Upper lobe of right lung (tissue), 1 donor: ENCODE measurements at regions not wholly inside any gene's neighbourhood (a gene's known extent, or its start where the extent isn't known, plus 50 kb on each side); places are given as distances from the start of the nearest gene placed in this dataset.

Experiments used
- ATAC-seq: fragments of 200-7000 bp; cut with Tn5 transposase; one replicate; pipeline ENCODE4 v1.9.1; 2020; ENCODE audit warnings: mild to moderate bottlenecking, moderate library complexity
- DNase-seq: peaks from one replicate; pipeline ENCODE4 v3.0.0-alpha.2; 2020
- H3K27ac ChIP-seq: fragments of 200-600 bp; one replicate; pipeline ENCODE4 v1.8.0; 2022
- H3K27me3 ChIP-seq: fragments of 200-600 bp; one replicate; pipeline ENCODE4 v1.8.0; 2022; ENCODE audit warnings: mild to moderate bottlenecking
- H3K36me3 ChIP-seq: fragments of 200-600 bp; one replicate; pipeline ENCODE4 v1.8.0; 2022
- H3K4me1 ChIP-seq: fragments of 200-600 bp; one replicate; pipeline ENCODE4 v1.8.0; 2022
- H3K4me3 ChIP-seq: fragments of 200-600 bp; one replicate; pipeline ENCODE4 v1.8.0; 2022; ENCODE audit warnings: mild to moderate bottlenecking
- H3K9me3 ChIP-seq: fragments of 200-600 bp; one replicate; pipeline ENCODE4 v1.8.0; 2022
- CTCF ChIP-seq: fragments of 200-600 bp; IDR thresholded peaks from one replicate; pipeline ENCODE4 v1.8.0; 2022; ENCODE audit warnings: antibody characterized with exemption
- intact Hi-C: fragments of 100-400 bp; cut with DNase I; formaldehyde crosslinking; loops from one replicate; pipeline ENCODE4 v1.11.0; 2022
- donor health status: DM: no; HTN: yes; CAD: no; lungs with severe emphysema.

GRCh38 chr2:194564422-194564821, 1092.6 kb upstream of the SLC39A10 start:
- ATAC-seq (no peak), DNase-seq (no peak)
- no peak for TF ChIP-seq CTCF
- intact Hi-C loops: no loop called here
- H3K4me3 ChIP-seq: no peak overlapping the region
- H3K27ac ChIP-seq: no peak overlapping the region
- no peaks in the 10 kb centered on the region for H3K9me3 ChIP-seq
- no peaks in the 10 kb centered on the region for H3K27me3 ChIP-seq
- no peaks in the 10 kb centered on the region for H3K36me3 ChIP-seq
- H3K4me1 ChIP-seq: no peaks in the 10 kb centered on the region

- Histone ChIP-seq H3K36me3 (no peaks in the 10 kb centered on the region), H3K9me3 (no peaks in the 10 kb centered on the region), H3K4me1 (no peaks in the 10 kb centered on the region), H3K4me3 (no peak overlapping the region), H3K27ac (no peak overlapping the region), H3K27me3 (no peaks in the 10 kb centered on the region)
- intact Hi-C loops: no loop called here
- DNase-seq (no peak), ATAC-seq (no peak)
- no peak for TF ChIP-seq CTCF
These were observed 1094.7 kb upstream of the SLC39A10 start for GRCh38 chr2:194562329-194562728.

GRCh38 chr2:194559964-194560363, 1097.1 kb upstream of the SLC39A10 start:
- ATAC-seq (no peak), DNase-seq (no peak)
- no peak for TF ChIP-seq CTCF
- H3K36me3 ChIP-seq: no peaks in the 10 kb centered on the region
- H3K4me1 ChIP-seq: no peaks in the 10 kb centered on the region
- H3K27me3 ChIP-seq: no peaks in the 10 kb centered on the region
- H3K4me3 ChIP-seq: no peak overlapping the region
- H3K9me3 ChIP-seq: no peaks in the 10 kb centered on the region
- H3K27ac ChIP-seq: no peak overlapping the region
- intact Hi-C loops: no loop called here

GRCh38 chr2:194559523-194559922, 1097.5 kb upstream of the SLC39A10 start:
- Histone ChIP-seq H3K27ac (no peak overlapping the region), H3K4me3 (no peak overlapping the region), H3K4me1 (no peaks in the 10 kb centered on the region), H3K36me3 (no peaks in the 10 kb centered on the region), H3K9me3 (no peaks in the 10 kb centered on the region), H3K27me3 (no peaks in the 10 kb centered on the region)
- DNase-seq (no peak), ATAC-seq (no peak)
- TF ChIP-seq CTCF: no peak
- intact Hi-C loops: no loop called here

GRCh38 chr2:194557993-194558392, 1099.0 kb upstream of the SLC39A10 start:
- DNase-seq: no peak
- H3K4me1 ChIP-seq: no peaks in the 10 kb centered on the region
- no peak for ATAC-seq
- no peak overlapping the region for H3K27ac ChIP-seq
- intact Hi-C loops: no loop called here
- no peaks in the 10 kb centered on the region for H3K9me3 ChIP-seq
- TF ChIP-seq CTCF: no peak
- no peaks in the 10 kb centered on the region for H3K27me3 ChIP-seq
- H3K36me3 ChIP-seq: no peaks in the 10 kb centered on the region
- H3K4me3 ChIP-seq: no peak overlapping the region

- Histone ChIP-seq H3K27ac (no peak overlapping the region), H3K36me3 (no peaks in the 10 kb centered on the region), H3K9me3 (no peaks in the 10 kb centered on the region), H3K4me1 (no peaks in the 10 kb centered on the region), H3K27me3 (no peaks in the 10 kb centered on the region), H3K4me3 (no peak overlapping the region)
- no peak for TF ChIP-seq CTCF
- ATAC-seq (no peak), DNase-seq (no peak)
- intact Hi-C loops: no loop called here
These were observed 1100.4 kb upstream of the SLC39A10 start for GRCh38 chr2:194556629-194557028.
